ENCODE measurements at regions not wholly inside any gene's neighbourhood (a gene's known extent, or its start where the extent isn't known, plus 50 kb on each side); places are given as distances from the start of the nearest gene placed in this dataset.
"Not testable (repeated sequence)": the region's sequence is repeated elsewhere in the genome, so short reads cannot be mapped to it uniquely, and the experiment has no call there.

GRCh38 chr10:78335691-78336401, 302.2 kb downstream of the RPS24 start:
- no peak for DNase-seq (ENCODE audit: low read depth in 2 of 3, low spot score in 1 of 3)

- no peak for DNase-seq (ENCODE audit: low read depth in 2 of 3, low spot score in 1 of 3)
Observed at GRCh38 chr10:78336402-78336791, 302.7 kb downstream of the RPS24 start.

DNA sequence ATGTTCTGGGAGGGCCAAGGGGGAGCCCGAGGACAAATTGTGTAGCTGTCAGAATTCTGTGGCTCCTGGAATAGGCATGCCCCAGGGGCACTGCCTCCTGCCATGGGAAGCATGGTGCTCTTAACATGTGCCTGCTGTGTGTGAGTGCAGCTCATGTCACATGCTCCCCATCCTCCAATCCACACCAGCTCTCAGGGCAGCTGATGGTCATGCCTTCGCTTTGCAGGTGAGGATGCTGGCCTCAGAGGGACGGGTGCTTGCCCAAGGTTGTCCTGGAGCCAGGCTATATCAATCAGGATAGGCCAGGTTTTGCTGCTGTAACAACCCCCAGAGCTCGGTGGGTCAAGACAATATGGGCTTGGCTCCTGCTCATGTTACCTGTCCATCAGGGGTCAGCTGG, 303.4 kb downstream of the RPS24 start:
- no peak for DNase-seq (ENCODE audit: low read depth in 2 of 3, low spot score in 1 of 3)

- DNase-seq (ENCODE audit: low read depth in 2 of 3, low spot score in 1 of 3): no peak
Observed at GRCh38 chr10:78337646-78338391, 304.2 kb downstream of the RPS24 start.

GRCh38 chr10:78338717-78339116, 305.1 kb downstream of the RPS24 start:
- DNase-seq (ENCODE audit: low read depth in 2 of 3, low spot score in 1 of 3): no peak

DNA sequence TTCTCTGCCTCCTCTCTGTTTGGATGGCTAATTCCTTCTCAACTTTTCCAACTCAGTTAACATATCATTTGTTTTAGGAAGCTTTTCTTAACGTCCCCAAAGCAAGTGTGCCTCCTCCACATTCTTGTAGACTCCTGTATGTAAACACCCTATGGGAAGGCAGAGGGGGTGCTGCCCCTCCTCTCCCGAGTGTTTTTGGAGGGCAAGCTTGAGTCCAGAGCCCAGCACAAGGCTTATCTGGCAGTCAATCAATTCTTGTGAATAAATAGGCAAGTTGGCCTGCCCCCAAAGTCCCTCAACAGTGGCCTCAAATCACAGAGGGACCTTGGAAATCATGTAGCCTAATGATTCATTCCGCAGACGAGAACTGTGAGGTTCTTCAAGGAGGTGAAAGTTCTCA, 305.6 kb downstream of the RPS24 start:
- no peak for DNase-seq (ENCODE audit: low read depth in 2 of 3, low spot score in 1 of 3)

GRCh38 chr10:78341953-78342614, 308.4 kb downstream of the RPS24 start:
- no peak for DNase-seq (ENCODE audit: low read depth in 2 of 3, low spot score in 1 of 3)

- no peak for DNase-seq (ENCODE audit: low read depth in 2 of 3, low spot score in 1 of 3)
Observed at GRCh38 chr10:78342827-78343653, 309.4 kb downstream of the RPS24 start.

DNA sequence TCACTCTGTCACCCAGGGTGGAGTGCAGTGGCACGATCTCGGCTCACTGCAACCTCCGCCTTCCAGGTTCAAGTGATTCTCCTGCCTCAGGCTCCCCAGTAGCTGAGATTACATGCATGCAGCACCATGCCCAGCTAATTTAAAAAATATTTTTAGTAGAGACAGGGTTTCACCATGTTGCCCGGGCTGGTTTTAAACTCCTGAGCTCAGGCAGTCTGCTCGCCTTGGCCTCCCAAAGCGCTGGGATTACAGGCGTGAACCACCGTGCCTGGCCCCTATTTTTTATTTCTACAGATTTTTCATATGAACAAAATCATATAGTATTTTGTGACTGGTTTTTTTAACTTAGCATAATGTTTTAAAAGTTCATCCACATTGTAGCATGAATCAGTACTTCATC, 310.6 kb downstream of the RPS24 start:
- DNase-seq (ENCODE audit: low read depth in 2 of 3, low spot score in 1 of 3): not testable (repeated sequence)

DNA sequence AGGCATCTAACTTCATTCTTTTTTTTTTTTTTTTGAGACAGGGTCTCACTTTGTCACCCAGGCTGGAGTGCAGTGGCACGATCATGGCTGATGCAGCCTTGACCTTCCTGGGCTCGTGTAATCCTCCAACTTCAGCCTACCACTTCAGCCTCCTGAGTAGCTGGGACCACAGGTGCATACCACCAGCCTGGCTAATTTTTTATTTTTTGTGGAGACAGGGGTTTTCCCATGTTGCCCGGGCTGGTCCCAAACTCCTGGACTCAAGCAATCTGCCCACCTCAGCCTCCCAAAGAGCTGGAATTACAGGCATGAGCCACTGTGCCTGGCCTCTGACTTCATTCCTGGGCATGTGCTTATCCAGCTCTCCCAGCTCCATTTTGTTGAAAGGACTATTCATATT, 311.9 kb downstream of the RPS24 start:
- DNase-seq (ENCODE audit: low read depth in 2 of 3, low spot score in 1 of 3): not testable (repeated sequence)

GRCh38 chr10:78346721-78347120, 313.1 kb downstream of the RPS24 start:
- no peak for DNase-seq (ENCODE audit: low read depth in 2 of 3, low spot score in 1 of 3)

DNA sequence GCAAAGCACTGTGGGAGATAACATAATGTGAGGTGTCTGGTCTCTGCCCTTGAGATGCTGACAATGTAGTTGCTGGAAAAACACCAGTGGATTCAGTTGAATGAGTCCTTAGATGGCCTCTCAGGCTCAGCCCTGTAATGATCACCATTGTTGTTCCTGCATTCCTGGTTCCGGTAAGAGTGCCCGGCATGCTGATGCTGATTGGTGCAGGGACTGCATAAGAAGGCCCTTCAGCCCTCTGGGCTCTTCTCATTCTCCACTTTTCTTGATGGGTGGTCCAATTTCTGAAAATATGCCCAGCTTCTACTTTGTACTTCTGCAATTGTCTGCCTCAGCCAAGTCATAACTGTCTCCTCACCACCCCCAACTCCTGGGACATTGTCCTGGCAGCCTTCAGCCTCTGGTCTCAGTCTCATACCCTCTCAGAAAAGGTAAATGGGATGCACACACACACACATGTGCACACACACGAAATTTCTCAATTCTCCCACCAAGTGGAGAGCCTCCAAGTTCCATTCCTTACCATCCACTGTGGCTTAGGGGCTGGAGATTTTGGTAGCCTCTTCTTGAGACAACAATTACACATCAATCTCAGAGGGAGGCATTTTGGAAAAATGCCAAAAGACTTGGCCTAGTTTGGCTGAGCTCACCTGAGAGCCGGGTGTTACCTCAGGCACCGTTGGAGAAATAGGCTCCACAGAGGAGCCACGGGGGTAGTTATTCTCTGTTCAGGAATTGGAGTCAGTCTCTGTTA, 314.9 kb downstream of the RPS24 start:
- DNase-seq (ENCODE audit: low read depth in 2 of 3, low spot score in 1 of 3): no peak

GRCh38 chr10:78349165-78349516, 315.5 kb downstream of the RPS24 start:
- no peak for DNase-seq (ENCODE audit: low read depth in 2 of 3, low spot score in 1 of 3)

DNA sequence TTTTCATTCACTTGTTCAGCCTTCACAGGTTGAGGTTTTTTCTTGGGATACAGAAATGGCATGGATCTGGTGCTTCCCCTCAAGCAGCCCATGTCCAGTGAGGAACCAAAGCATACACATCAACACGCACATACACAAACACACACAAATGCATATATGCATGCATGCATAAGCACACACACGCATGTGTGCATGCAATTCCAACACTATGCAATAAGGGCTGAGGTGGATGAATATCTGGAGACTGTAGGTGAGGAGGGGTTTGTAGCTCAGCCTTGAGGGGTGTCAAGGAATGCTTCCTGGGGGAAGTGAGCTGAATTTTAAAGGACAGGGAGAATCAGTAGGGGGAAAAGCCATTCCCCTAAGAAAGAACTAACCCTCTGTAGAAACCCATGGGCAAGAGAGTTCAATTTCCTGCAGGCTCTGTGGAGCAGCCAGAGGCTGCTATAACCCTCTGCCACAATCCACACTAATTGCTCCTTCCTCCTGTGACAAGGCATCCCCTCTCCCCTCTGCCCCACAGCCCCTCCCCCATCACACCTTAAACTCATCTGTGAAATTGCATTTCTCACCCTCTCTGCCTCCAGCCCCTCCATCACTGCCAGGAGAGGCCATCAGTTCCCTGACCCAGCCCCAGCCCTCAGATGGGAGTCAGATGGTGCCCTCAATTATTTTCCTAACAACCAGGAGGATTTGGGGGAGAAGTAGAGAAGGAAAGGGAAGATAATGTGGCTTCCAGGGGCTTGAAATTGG, 316.4 kb downstream of the RPS24 start:
- DNase-seq (ENCODE audit: low read depth in 2 of 3, low spot score in 1 of 3): no peak

DNA sequence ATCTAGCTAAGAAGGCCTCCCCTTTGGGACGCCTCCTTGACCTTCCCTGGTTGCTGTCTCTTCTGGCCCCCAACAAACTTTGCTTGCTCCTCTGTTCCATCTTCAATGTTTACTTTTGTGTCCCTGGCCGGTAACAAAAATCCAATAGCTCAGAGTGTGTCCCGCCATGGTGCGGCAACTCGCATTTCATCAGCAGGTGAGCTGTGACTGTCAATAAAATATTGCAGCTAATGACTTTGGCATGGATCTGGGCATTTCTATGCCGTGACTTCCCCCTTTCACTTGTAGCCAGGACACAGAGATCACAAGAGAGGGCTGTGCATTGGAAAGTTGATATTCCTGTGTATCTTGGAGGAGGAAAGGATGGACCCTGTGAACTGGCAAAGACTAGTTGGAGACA, 317.6 kb downstream of the RPS24 start:
- DNase-seq (ENCODE audit: low read depth in 2 of 3, low spot score in 1 of 3): no peak

DNA sequence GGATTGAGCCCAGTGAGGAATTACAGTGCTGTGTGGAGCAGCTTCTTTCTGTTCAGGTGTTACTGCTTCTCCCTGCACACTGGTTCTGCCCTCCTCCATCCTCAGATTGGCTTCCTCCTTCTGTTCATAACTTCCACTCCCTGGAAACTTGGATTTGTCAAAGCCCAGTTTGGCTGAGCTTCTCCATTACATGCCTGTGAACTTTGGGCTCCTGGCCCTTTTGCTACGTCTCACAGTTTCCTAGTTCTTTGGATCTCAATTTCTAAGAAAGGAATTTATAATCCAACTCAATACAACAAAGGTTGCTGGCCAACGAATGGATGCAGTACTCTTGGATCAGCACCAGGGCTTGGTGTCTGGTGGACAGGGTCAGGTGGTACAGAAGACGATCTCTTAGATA, 318.1 kb downstream of the RPS24 start:
- DNase-seq (ENCODE audit: low read depth in 2 of 3, low spot score in 1 of 3): no peak

DNA sequence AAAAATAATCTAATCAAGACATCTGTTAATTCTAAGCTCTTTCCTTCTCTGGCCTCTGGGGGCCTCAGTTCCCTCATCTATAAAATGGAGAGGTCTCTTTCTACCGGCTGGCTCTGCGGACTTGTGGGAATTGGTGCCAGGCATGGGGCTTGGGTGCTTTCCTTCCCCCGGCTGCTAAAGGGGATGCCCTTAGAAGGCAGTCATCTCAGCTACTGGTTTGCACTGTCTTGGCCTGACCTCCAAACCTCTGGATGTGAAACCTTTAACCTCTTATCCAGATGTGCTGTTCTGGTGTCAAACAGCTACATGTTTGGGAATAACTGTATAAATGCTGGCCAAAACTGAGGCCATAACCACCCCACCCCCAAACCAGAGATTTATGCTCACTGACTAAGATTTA, 320.0 kb downstream of the RPS24 start:
- no peak for DNase-seq (ENCODE audit: low read depth in 2 of 3, low spot score in 1 of 3)

GRCh38 chr10:78354101-78354500, 320.4 kb downstream of the RPS24 start:
- DNase-seq (ENCODE audit: low read depth in 2 of 3, low spot score in 1 of 3): no peak

GRCh38 chr10:78356291-78356900, 322.7 kb downstream of the RPS24 start:
- DNase-seq (ENCODE audit: low read depth in 2 of 3, low spot score in 1 of 3): no peak

All from stimulated activated CD4-positive, alpha-beta T cell treated with anti-CD3 and anti-CD28 coated beads, Interleukin-12 subunit alpha, Interleukin-12 subunit beta, amount 100 ng/mL, for 48 hours (primary cell).